HG02759 (cell line): ENCODE measurements at regions not wholly inside any gene's neighbourhood (a gene's known extent, or its start where the extent isn't known, plus 50 kb on each side); places are given as distances from the start of the nearest gene placed in this dataset.

Experiments
- ATAC-seq: cut with Tn5 transposase; IDR thresholded peaks from one replicate; pipeline ENCODE4 v1.9.1; 2021; ENCODE audit warnings: mild to moderate bottlenecking, moderate library complexity; ENCODE audit not compliant: unreplicated experiment

GRCh38 chr12:105937009-105937408 is 201.7 kb downstream of the NUAK1 start:
- ATAC-seq, result no peak

GRCh38 chr12:105939181-105939721 is 199.5 kb downstream of the NUAK1 start:
- no peak for ATAC-seq

GRCh38 chr12:105942281-105942680 is 196.5 kb downstream of the NUAK1 start:
- ATAC-seq, result no peak

- no peak for ATAC-seq
Observed at GRCh38 chr12:105943525-105943924, 195.2 kb downstream of the NUAK1 start.

- ATAC-seq, result no peak
Observed at GRCh38 chr12:105944628-105945027, 194.1 kb downstream of the NUAK1 start.

- ATAC-seq, result no peak
Observed at GRCh38 chr12:105945880-105946279, 192.9 kb downstream of the NUAK1 start.

- ATAC-seq, result no peak
Observed at GRCh38 chr12:105946493-105946901, 192.3 kb downstream of the NUAK1 start.

- ATAC-seq, result no peak
Observed at GRCh38 chr12:105947906-105948305, 190.8 kb downstream of the NUAK1 start.

GRCh38 chr12:105948331-105948730 is 190.4 kb downstream of the NUAK1 start:
- no peak for ATAC-seq

- no peak for ATAC-seq
Observed at GRCh38 chr12:105949391-105949790, 189.4 kb downstream of the NUAK1 start.

- no peak for ATAC-seq
Observed at GRCh38 chr12:105951732-105952131, 187.0 kb downstream of the NUAK1 start.

- no peak for ATAC-seq
Observed at GRCh38 chr12:105954951-105955931, 183.5 kb downstream of the NUAK1 start.

GRCh38 chr12:105955976-105956375 is 182.8 kb downstream of the NUAK1 start:
- ATAC-seq, result no peak

- no peak for ATAC-seq
Observed at GRCh38 chr12:105956662-105957457, 181.9 kb downstream of the NUAK1 start.

- ATAC-seq, result no peak
Observed at GRCh38 chr12:105960319-105961083, 178.3 kb downstream of the NUAK1 start.

- ATAC-seq, result no peak
Observed at GRCh38 chr12:105961821-105962671, 176.7 kb downstream of the NUAK1 start.

- ATAC-seq, result no peak
Observed at GRCh38 chr12:105967038-105967776, 171.5 kb downstream of the NUAK1 start.

GRCh38 chr12:105968025-105968424 is 170.7 kb downstream of the NUAK1 start:
- no peak for ATAC-seq

- ATAC-seq, result no peak
Observed at GRCh38 chr12:105970885-105971284, 167.9 kb downstream of the NUAK1 start.
